NCI-H345 treated with DMSO at 0.1 percent for 48 hours (cell line): ENCODE measurements at regions not wholly inside any gene's neighbourhood (a gene's known extent, or its start where the extent isn't known, plus 50 kb on each side); places are given as distances from the start of the nearest gene placed in this dataset.
"Not testable (repeated sequence)": the region's sequence is repeated elsewhere in the genome, so short reads cannot be mapped to it uniquely, and the experiment has no call there.

Experiments used
- DNase-seq: peaks from one replicate; lab custom pipeline; 2025; ENCODE audit not compliant: unreplicated experiment; lab: John Stamatoyannopoulos, UW

- DNase-seq = no peak
Observed at GRCh38 chr9:38342532-38342931, 50.0 kb upstream of the ALDH1B1 start.

GRCh38 chr9:38342096-38342495 is 50.4 kb upstream of the ALDH1B1 start:
- DNase-seq = no peak

GRCh38 chr9:38339496-38339895 is 53.0 kb upstream of the ALDH1B1 start:
- DNase-seq = no peak

- DNase-seq = no peak
Observed at GRCh38 chr9:38339087-38339486, 53.4 kb upstream of the ALDH1B1 start.

- DNase-seq = no peak
Observed at GRCh38 chr9:38338342-38339018, 54.0 kb upstream of the ALDH1B1 start.

- no peak for DNase-seq
Observed at GRCh38 chr9:38337706-38338264, 54.7 kb upstream of the ALDH1B1 start.

GRCh38 chr9:38337181-38337580 is 55.3 kb upstream of the ALDH1B1 start:
- no peak for DNase-seq

- no peak for DNase-seq
Observed at GRCh38 chr9:38336341-38336740, 56.2 kb upstream of the ALDH1B1 start.

- no peak for DNase-seq
Observed at GRCh38 chr9:38335686-38336085, 56.8 kb upstream of the ALDH1B1 start.

GRCh38 chr9:38334234-38334633 is 58.3 kb upstream of the ALDH1B1 start:
- DNase-seq = no peak

- DNase-seq = no peak
Observed at GRCh38 chr9:38333047-38333446, 59.5 kb upstream of the ALDH1B1 start.

- no peak for DNase-seq
Observed at GRCh38 chr9:38332625-38333024, 59.9 kb upstream of the ALDH1B1 start.

- DNase-seq = no peak
Observed at GRCh38 chr9:38331141-38331540, 61.4 kb upstream of the ALDH1B1 start.

- DNase-seq = no peak
Observed at GRCh38 chr9:38329968-38330367, 62.5 kb upstream of the ALDH1B1 start.

GRCh38 chr9:38328765-38329164 is 63.7 kb upstream of the ALDH1B1 start:
- DNase-seq = no peak

GRCh38 chr9:38326122-38326521 is 66.4 kb upstream of the ALDH1B1 start:
- DNase-seq = no peak

- not testable (repeated sequence) for DNase-seq
Observed at GRCh38 chr9:38324213-38324612, 68.3 kb upstream of the ALDH1B1 start.

- DNase-seq = no peak
Observed at GRCh38 chr9:38322937-38323336, 69.6 kb upstream of the ALDH1B1 start.

GRCh38 chr9:38319496-38320173 is 72.9 kb upstream of the ALDH1B1 start:
- no peak for DNase-seq

- DNase-seq = no peak
Observed at GRCh38 chr9:38318759-38319495, 73.6 kb upstream of the ALDH1B1 start.

GRCh38 chr9:38316166-38316780 is 76.2 kb upstream of the ALDH1B1 start:
- DNase-seq = no peak
